ENCODE measurements at regions not wholly inside any gene's neighbourhood (a gene's known extent, or its start where the extent isn't known, plus 50 kb on each side); places are given as distances from the start of the nearest gene placed in this dataset.

- TF ChIP-seq CTCF (conservative IDR thresholded peaks at IDR 0.05 in 1 of 2, IDR thresholded peaks at IDR 0.05 in 1 of 2; ENCODE audit: low read depth in 1 of 2, low read length in 2 of 2) (no peak), EZH2 (IDR thresholded peaks at IDR 0.05; ENCODE audit: low read length, missing control alignments) (no peak)
These were observed 227.1 kb upstream of the KRR1 start for GRCh38 chr12:75738486-75738885.
